Naive thymus-derived CD4-positive, alpha-beta T cell (primary cell): ENCODE measurements at regions not wholly inside any gene's neighbourhood (a gene's known extent, or its start where the extent isn't known, plus 50 kb on each side); places are given as distances from the start of the nearest gene placed in this dataset.

Experiments
- ATAC-seq: fragments of 150-1000 bp; cut with Tn5 transposase; 2 replicates; pipeline ENCODE4 v1.10.0; 2021; ENCODE audit warnings: mild to moderate bottlenecking, moderate library complexity
- CTCF ChIA-PET: fragments of 350-600 bp; sonication (Branson Sonifier 250); formaldehyde crosslinking; loops from one replicate; lab custom pipeline; 2021; ENCODE audit warnings: antibody characterized with exemption; lab: Charles Lee
- POLR2A ChIA-PET: fragments of 350-600 bp; sonication (Branson Sonifier 250); formaldehyde crosslinking; loops from one replicate; lab custom pipeline; 2021; ENCODE audit warnings: antibody characterized with exemption, inconsistent platforms; lab: Charles Lee
- DNase-seq, 9 donors: peaks; one replicate each; pipeline versions ENCODE4 v3.0.0 to v3.0.0-alpha.2; 2020 to 2022; ENCODE audit warnings: mixed read lengths in 1 of 9
- H3K27ac ChIP-seq: one replicate; pipeline ENCODE4 v1.7.0; 2013; ENCODE audit warnings: mild to moderate bottlenecking, low read depth, low read length, moderate library complexity
- H3K27me3 ChIP-seq, 2 donors: one replicate each; pipeline ENCODE4 v1.7.0; 2013; ENCODE audit warnings: low read length in 2 of 2, mild to moderate bottlenecking in 2 of 2, moderate library complexity in 2 of 2; ENCODE audit not compliant: control insufficient read depth in 2 of 2, insufficient read depth in 2 of 2
- H3K36me3 ChIP-seq, 3 experiments: 1 replicate in 2 of 3; 2 replicates in 1 of 3; pipeline ENCODE4 v1.7.0; 2013; ENCODE audit warnings: low read length in 3 of 3, mild to moderate bottlenecking in 3 of 3, moderate library complexity in 1 of 3; ENCODE audit not compliant: insufficient read depth in 3 of 3, control insufficient read depth in 2 of 3
- H3K4me1 ChIP-seq, 2 donors: one replicate each; pipeline ENCODE4 v1.7.0; 2013; ENCODE audit warnings: low read length in 2 of 2, mild to moderate bottlenecking in 2 of 2, moderate library complexity in 1 of 2; ENCODE audit not compliant: control insufficient read depth in 2 of 2, insufficient read depth in 2 of 2
- H3K4me3 ChIP-seq: 2 replicates; pipeline ENCODE4 v1.7.0; 2013; ENCODE audit warnings: mild to moderate bottlenecking, low read length
- H3K9me3 ChIP-seq, 3 experiments: 1 replicate in 2 of 3; 2 replicates in 1 of 3; pipeline ENCODE4 v1.7.0; 2013; ENCODE audit warnings: low read length in 3 of 3; ENCODE audit not compliant: control insufficient read depth in 2 of 3
- H3K27ac Mint-ChIP-seq, 9 donors: one replicate each; pipeline ENCODE4 v1.8.0; 2020 to 2022; ENCODE audit warnings: mixed read lengths in 9 of 9, mild to moderate bottlenecking in 8 of 9, moderate library complexity in 5 of 9, inconsistent platforms in 2 of 9
- H3K27me3 Mint-ChIP-seq, 5 donors: one replicate each; pipeline ENCODE4 v1.8.0; 2021 to 2022; ENCODE audit warnings: mixed read lengths in 5 of 5, mild to moderate bottlenecking in 1 of 5
- H3K36me3 Mint-ChIP-seq, 5 donors: one replicate each; pipeline ENCODE4 v1.8.0; 2020 to 2022; ENCODE audit warnings: mixed read lengths in 5 of 5, mild to moderate bottlenecking in 3 of 5, inconsistent platforms in 1 of 5
- H3K4me1 Mint-ChIP-seq, 7 donors: one replicate each; pipeline ENCODE4 v1.8.0; 2020 to 2022; ENCODE audit warnings: mixed read lengths in 7 of 7, mild to moderate bottlenecking in 3 of 7, inconsistent platforms in 1 of 7
- H3K4me3 Mint-ChIP-seq, 10 donors: one replicate each; pipeline ENCODE4 v1.8.0; 2020 to 2022; ENCODE audit warnings: mild to moderate bottlenecking in 10 of 10, mixed read lengths in 10 of 10, moderate library complexity in 6 of 10, inconsistent platforms in 2 of 10
- H3K9me3 Mint-ChIP-seq, 11 donors: one replicate each; pipeline ENCODE4 v1.8.0; 2020 to 2022; ENCODE audit warnings: mixed read lengths in 11 of 11, mild to moderate bottlenecking in 4 of 11, inconsistent platforms in 1 of 11, moderate library complexity in 1 of 11
- intact Hi-C, 2 donors: fragments of 100-400 bp; cut with micrococcal nuclease; formaldehyde crosslinking; loops; one replicate each; pipeline ENCODE4 v1.15.1; 2023

- peak overlapping the region in 1 of 9 donors; percentile 1 for H3K27ac Mint-ChIP-seq
- no peak overlapping the region for H3K27ac ChIP-seq
- ChIA-PET CTCF (no interaction called here), POLR2A (no interaction called here)
- ATAC-seq (no peak), DNase-seq (no peak)
- no peak overlapping the region for H3K4me3 Mint-ChIP-seq
- H3K4me1 ChIP-seq, result peaks cover 6 to 19% of the 10 kb centered on the region in 2 donors
- peaks cover 0 to 5% (median 0%) of the 10 kb centered on the region in 5 donors for H3K27me3 Mint-ChIP-seq
- H3K4me1 Mint-ChIP-seq, result peaks cover 0 to 4% (median 0%) of the 10 kb centered on the region in 7 donors
- intact Hi-C loops, result no loop called here
- H3K36me3 Mint-ChIP-seq, result peaks cover 0 to 2% (median 0%) of the 10 kb centered on the region in 5 donors
- no peak overlapping the region for H3K4me3 ChIP-seq
- H3K36me3 ChIP-seq, result no peaks in the 10 kb centered on the region
- no peaks in the 10 kb centered on the region for H3K27me3 ChIP-seq
- H3K9me3 ChIP-seq, result no peaks in the 10 kb centered on the region
- peaks cover 0 to 7% (median 0%) of the 10 kb centered on the region in 11 donors for H3K9me3 Mint-ChIP-seq
Observed at GRCh38 chr7:106721816-106722785, 61.1 kb upstream of the CCDC71L start.

GRCh38 chr7:106723398-106723797 lies 62.4 kb upstream of the CCDC71L start:
- intact Hi-C loops, result no loop called here
- H3K9me3 Mint-ChIP-seq, result peaks cover 0 to 10% (median 0%) of the 10 kb centered on the region in 11 donors
- Histone ChIP-seq H3K27me3 (no peaks in the 10 kb centered on the region), H3K27ac (no peak overlapping the region), H3K4me3 (no peak overlapping the region), H3K4me1 (peaks cover 2 to 7% of the 10 kb centered on the region in 2 donors), H3K9me3 (no peaks in the 10 kb centered on the region), H3K36me3 (no peaks in the 10 kb centered on the region)
- peaks cover 0 to 4% (median 0%) of the 10 kb centered on the region in 7 donors for H3K4me1 Mint-ChIP-seq
- H3K36me3 Mint-ChIP-seq, result peaks cover 0 to 2% (median 0%) of the 10 kb centered on the region in 5 donors
- no peak overlapping the region for H3K27ac Mint-ChIP-seq
- DNase-seq (no peak), ATAC-seq (no peak)
- ChIA-PET CTCF (no interaction called here), POLR2A (no interaction called here)
- H3K27me3 Mint-ChIP-seq, result peaks cover 0 to 5% (median 0%) of the 10 kb centered on the region in 5 donors
- no peak overlapping the region for H3K4me3 Mint-ChIP-seq

GRCh38 chr7:106729720-106730385 lies 68.9 kb upstream of the CCDC71L start:
- H3K9me3 Mint-ChIP-seq, result peaks cover 0 to 5% (median 0%) of the 10 kb centered on the region in 11 donors
- DNase-seq (no peak), ATAC-seq (no peak)
- intact Hi-C loops, result loop anchor here in 1 of 2 donors (5.0 kb wide), 1 partner anchor 1518 kb away; no protein-coding TSS in a partner anchor
- peaks cover 0 to 1% (median 0%) of the 10 kb centered on the region in 5 donors for H3K36me3 Mint-ChIP-seq
- POLR2A ChIA-PET, result no interaction called here
- H3K9me3 ChIP-seq, result no peaks in the 10 kb centered on the region
- no peak overlapping the region for H3K4me3 Mint-ChIP-seq
- H3K36me3 ChIP-seq, result no peaks in the 10 kb centered on the region
- H3K27me3 Mint-ChIP-seq, result no peaks in the 10 kb centered on the region
- CTCF ChIA-PET, result no interaction called here
- H3K4me1 ChIP-seq, result peaks cover 0 to 9% of the 10 kb centered on the region in 2 donors
- peaks cover 18 to 30% (median 24%) of the 10 kb centered on the region in 7 donors for H3K4me1 Mint-ChIP-seq
- H3K27ac ChIP-seq, result no peak overlapping the region
- no peaks in the 10 kb centered on the region for H3K27me3 ChIP-seq
- no peak overlapping the region for H3K4me3 ChIP-seq
- H3K27ac Mint-ChIP-seq, result no peak overlapping the region

GRCh38 chr7:106731187-106731586 lies 70.2 kb upstream of the CCDC71L start:
- Histone ChIP-seq H3K27ac (no peak overlapping the region), H3K9me3 (no peaks in the 10 kb centered on the region), H3K4me1 (peaks cover 0 to 9% of the 10 kb centered on the region in 2 donors), H3K36me3 (no peaks in the 10 kb centered on the region), H3K4me3 (no peak overlapping the region), H3K27me3 (no peaks in the 10 kb centered on the region)
- intact Hi-C loops, result loop anchor here in 1 of 2 donors (5.0 kb wide), 1 partner anchor 1519 kb away; no protein-coding TSS in a partner anchor
- POLR2A ChIA-PET, result no interaction called here
- Mint-ChIP-seq H3K36me3 (peaks cover 0 to 1% (median 0%) of the 10 kb centered on the region in 5 donors), H3K27ac (peak overlapping the region in 2 of 9 donors; percentile 25 to 37), H3K9me3 (peaks cover 0 to 3% (median 0%) of the 10 kb centered on the region in 11 donors), H3K4me3 (peak overlapping the region in 6 of 10 donors; percentile 29 to 53 (median 42)), H3K4me1 (peaks cover 18 to 30% (median 24%) of the 10 kb centered on the region in 7 donors), H3K27me3 (no peaks in the 10 kb centered on the region)
- peak in 3 of 9 donors; percentile 11 to 23 (median 11) for DNase-seq
- peak; percentile 34 for ATAC-seq
- CTCF ChIA-PET, result interaction anchor here (1.2 kb wide), 1 partner anchor 10 kb away, joined by 4 read pairs; no protein-coding TSS in a partner anchor

GRCh38 chr7:106731646-106732444 lies 70.9 kb upstream of the CCDC71L start:
- Histone ChIP-seq H3K27me3 (no peaks in the 10 kb centered on the region), H3K27ac (no peak overlapping the region), H3K36me3 (no peaks in the 10 kb centered on the region), H3K9me3 (no peaks in the 10 kb centered on the region), H3K4me1 (peaks cover 0 to 9% of the 10 kb centered on the region in 2 donors), H3K4me3 (no peak overlapping the region)
- CTCF ChIA-PET, result interaction anchor here (1.2 kb wide), 1 partner anchor 11 kb away, joined by 4 read pairs; no protein-coding TSS in a partner anchor
- Mint-ChIP-seq H3K4me3 (peak overlapping the region in 5 of 10 donors; percentile 4 to 52 (median 29)), H3K36me3 (peaks cover 0 to 1% (median 0%) of the 10 kb centered on the region in 5 donors), H3K27ac (no peak overlapping the region), H3K9me3 (peaks cover 0 to 3% (median 0%) of the 10 kb centered on the region in 11 donors), H3K27me3 (no peaks in the 10 kb centered on the region), H3K4me1 (peaks cover 18 to 35% (median 30%) of the 10 kb centered on the region in 7 donors)
- intact Hi-C loops, result loop anchor here in 1 of 2 donors (5.0 kb wide), 1 partner anchor 1520 kb away; no protein-coding TSS in a partner anchor
- DNase-seq (no peak), ATAC-seq (no peak)
- POLR2A ChIA-PET, result no interaction called here
